ENCODE measurements at regions not wholly inside any gene's neighbourhood (a gene's known extent, or its start where the extent isn't known, plus 50 kb on each side); places are given as distances from the start of the nearest gene placed in this dataset.

GRCh38 chr2:216920937-216921456 is 61.1 kb upstream of the TNP1 start:
- no peak overlapping the region for H3K9ac ChIP-seq (ENCODE audit: insufficient read length)
- H3K27ac ChIP-seq = no peak overlapping the region
- no peak overlapping the region for H3K4me3 ChIP-seq
- no peaks in the 10 kb centered on the region for H3K36me3 ChIP-seq (ENCODE audit: insufficient read depth, low read length)
- no peak for DNase-seq (ENCODE audit: low read depth, low spot score)
- TF ChIP-seq EZH2 (IDR thresholded peaks at IDR 0.05) (no peak), FOXP2 (optimal IDR thresholded peaks at IDR 0.05; ENCODE audit: control extremely low read depth, extremely low read length, insufficient read depth) (no peak), POLR2AphosphoS5 (IDR thresholded peaks at IDR 0.05; ENCODE audit: borderline replicate concordance, low read depth, low read length) (no peak)
- no peaks in the 10 kb centered on the region for H3K9me3 ChIP-seq (ENCODE audit: low read depth, low read length)

DNA sequence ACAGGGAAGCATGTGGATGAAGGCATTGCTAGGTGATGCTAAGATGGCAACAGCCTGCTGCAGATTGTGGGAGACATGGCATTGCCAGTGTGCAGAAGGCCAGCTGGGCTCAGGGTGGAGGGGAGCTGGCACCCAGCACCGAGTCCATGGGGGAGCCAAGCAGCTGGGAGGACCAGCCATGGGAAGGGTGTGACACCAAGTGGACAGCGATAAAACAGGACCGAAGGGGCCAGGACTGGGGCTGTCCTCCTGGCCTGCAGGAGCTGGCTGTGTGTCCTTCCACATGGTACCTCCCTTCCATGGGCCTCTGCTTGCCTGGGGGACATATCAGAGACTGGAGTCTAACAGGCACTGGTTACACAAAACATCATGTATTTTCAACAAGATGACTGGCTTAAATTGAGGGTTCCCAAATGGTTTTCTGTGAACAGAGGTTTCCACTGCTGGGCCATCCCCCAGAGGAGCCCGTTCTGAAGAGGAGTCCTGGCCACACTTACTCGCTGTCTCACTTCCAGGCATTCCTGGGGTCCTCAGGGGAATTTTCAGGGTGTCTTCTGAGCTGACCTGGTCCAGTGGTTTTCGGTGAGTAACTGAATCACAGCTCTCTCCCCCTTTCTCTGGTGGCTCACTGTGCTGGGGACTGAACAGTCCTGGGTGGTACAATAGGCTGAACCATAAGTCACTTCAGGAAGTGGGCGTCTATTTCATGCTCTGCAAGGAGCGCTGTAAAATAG is 60.4 kb upstream of the TNP1 start:
- H3K9ac ChIP-seq (ENCODE audit: insufficient read length) = no peak overlapping the region
- no peak overlapping the region for H3K27ac ChIP-seq
- H3K9me3 ChIP-seq (ENCODE audit: low read depth, low read length) = no peaks in the 10 kb centered on the region
- no peak overlapping the region for H3K4me3 ChIP-seq
- H3K36me3 ChIP-seq (ENCODE audit: insufficient read depth, low read length) = no peaks in the 10 kb centered on the region
- no peak for DNase-seq (ENCODE audit: low read depth, low spot score)
- TF ChIP-seq FOXP2 (optimal IDR thresholded peaks at IDR 0.05; ENCODE audit: control extremely low read depth, extremely low read length, insufficient read depth) (no peak), POLR2AphosphoS5 (IDR thresholded peaks at IDR 0.05; ENCODE audit: borderline replicate concordance, low read depth, low read length) (no peak), EZH2 (IDR thresholded peaks at IDR 0.05) (no peak)

DNA sequence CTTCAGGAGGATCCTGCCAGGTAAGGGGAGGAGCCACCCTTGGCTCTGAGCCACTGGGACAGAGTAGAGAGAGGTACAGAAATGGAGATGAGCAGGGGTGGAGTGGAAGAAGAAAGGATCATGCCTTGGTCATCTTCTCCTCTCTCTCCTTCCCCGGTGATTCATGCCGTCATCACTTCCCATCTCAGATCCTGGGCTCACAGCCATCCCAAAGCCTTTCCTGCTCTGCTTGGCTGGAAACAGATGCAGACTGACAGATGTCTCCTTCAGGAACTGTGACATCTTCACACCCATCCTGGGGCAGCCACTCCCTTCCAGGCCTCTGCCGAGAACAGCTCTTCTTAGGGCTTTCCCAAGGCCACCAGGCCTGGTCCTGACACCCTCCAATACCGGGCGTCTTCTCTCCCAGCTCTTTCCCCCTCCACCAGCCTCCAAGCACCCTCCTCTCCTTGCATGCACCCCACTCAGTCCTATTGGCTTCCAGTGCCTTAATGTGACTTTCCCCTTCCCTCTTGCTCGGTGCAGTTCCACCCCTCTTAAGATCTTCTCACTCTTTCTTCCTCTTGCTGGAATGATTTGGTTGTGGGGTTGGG is 58.3 kb upstream of the TNP1 start:
- Histone ChIP-seq H3K4me3 (no peak overlapping the region), H3K9ac (ENCODE audit: insufficient read length) (no peak overlapping the region), H3K9me3 (ENCODE audit: low read depth, low read length) (no peaks in the 10 kb centered on the region), H3K27ac (no peak overlapping the region), H3K36me3 (ENCODE audit: insufficient read depth, low read length) (no peaks in the 10 kb centered on the region)
- TF ChIP-seq POLR2AphosphoS5 (IDR thresholded peaks at IDR 0.05; ENCODE audit: borderline replicate concordance, low read depth, low read length) (no peak), FOXP2 (optimal IDR thresholded peaks at IDR 0.05; ENCODE audit: control extremely low read depth, extremely low read length, insufficient read depth) (no peak), EZH2 (IDR thresholded peaks at IDR 0.05) (no peak)
- no peak for DNase-seq (ENCODE audit: low read depth, low spot score)

GRCh38 chr2:216916956-216917650 is 57.2 kb upstream of the TNP1 start:
- Histone ChIP-seq H3K4me3 (no peak overlapping the region), H3K27ac (no peak overlapping the region), H3K9ac (ENCODE audit: insufficient read length) (no peak overlapping the region), H3K36me3 (ENCODE audit: insufficient read depth, low read length) (no peaks in the 10 kb centered on the region), H3K9me3 (ENCODE audit: low read depth, low read length) (no peaks in the 10 kb centered on the region)
- TF ChIP-seq POLR2AphosphoS5 (IDR thresholded peaks at IDR 0.05; ENCODE audit: borderline replicate concordance, low read depth, low read length) (no peak), FOXP2 (optimal IDR thresholded peaks at IDR 0.05; ENCODE audit: control extremely low read depth, extremely low read length, insufficient read depth) (no peak), EZH2 (IDR thresholded peaks at IDR 0.05) (no peak)
- DNase-seq (ENCODE audit: low read depth, low spot score) = no peak

- DNase-seq (ENCODE audit: low read depth, low spot score) = no peak
- Histone ChIP-seq H3K9me3 (ENCODE audit: low read depth, low read length) (no peaks in the 10 kb centered on the region), H3K9ac (ENCODE audit: insufficient read length) (no peak overlapping the region), H3K36me3 (ENCODE audit: insufficient read depth, low read length) (no peaks in the 10 kb centered on the region), H3K4me3 (no peak overlapping the region), H3K27ac (no peak overlapping the region)
- TF ChIP-seq FOXP2 (optimal IDR thresholded peaks at IDR 0.05; ENCODE audit: control extremely low read depth, extremely low read length, insufficient read depth) (no peak), POLR2AphosphoS5 (IDR thresholded peaks at IDR 0.05; ENCODE audit: borderline replicate concordance, low read depth, low read length) (no peak), EZH2 (IDR thresholded peaks at IDR 0.05) (no peak)
These were observed 55.8 kb upstream of the TNP1 start for GRCh38 chr2:216915557-216916150.

- no peaks in the 10 kb centered on the region for H3K9me3 ChIP-seq (ENCODE audit: low read depth, low read length)
- H3K36me3 ChIP-seq (ENCODE audit: insufficient read depth, low read length) = no peaks in the 10 kb centered on the region
- H3K9ac ChIP-seq (ENCODE audit: insufficient read length) = no peak overlapping the region
- TF ChIP-seq FOXP2 (optimal IDR thresholded peaks at IDR 0.05; ENCODE audit: control extremely low read depth, extremely low read length, insufficient read depth) = no peak
- TF ChIP-seq POLR2AphosphoS5 (IDR thresholded peaks at IDR 0.05; ENCODE audit: borderline replicate concordance, low read depth, low read length) = no peak
- no peak for TF ChIP-seq EZH2 (IDR thresholded peaks at IDR 0.05)
- no peak overlapping the region for H3K4me3 ChIP-seq
- no peak overlapping the region for H3K27ac ChIP-seq
- no peak for DNase-seq (ENCODE audit: low read depth, low spot score)
These were observed 54.6 kb upstream of the TNP1 start for GRCh38 chr2:216914491-216914890.

- Histone ChIP-seq H3K36me3 (ENCODE audit: insufficient read depth, low read length) (no peaks in the 10 kb centered on the region), H3K9ac (ENCODE audit: insufficient read length) (no peak overlapping the region), H3K27ac (no peak overlapping the region), H3K9me3 (ENCODE audit: low read depth, low read length) (no peaks in the 10 kb centered on the region), H3K4me3 (no peak overlapping the region)
- TF ChIP-seq POLR2AphosphoS5 (IDR thresholded peaks at IDR 0.05; ENCODE audit: borderline replicate concordance, low read depth, low read length) = no peak
- TF ChIP-seq FOXP2 (optimal IDR thresholded peaks at IDR 0.05; ENCODE audit: control extremely low read depth, extremely low read length, insufficient read depth) = no peak
- no peak for TF ChIP-seq EZH2 (IDR thresholded peaks at IDR 0.05)
- no peak for DNase-seq (ENCODE audit: low read depth, low spot score)
These were observed 52.0 kb upstream of the TNP1 start for GRCh38 chr2:216911886-216912285.

GRCh38 chr2:216911008-216911407 is 51.1 kb upstream of the TNP1 start:
- H3K9me3 ChIP-seq (ENCODE audit: low read depth, low read length) = no peaks in the 10 kb centered on the region
- no peak overlapping the region for H3K27ac ChIP-seq
- H3K4me3 ChIP-seq = no peak overlapping the region
- no peak for TF ChIP-seq POLR2AphosphoS5 (IDR thresholded peaks at IDR 0.05; ENCODE audit: borderline replicate concordance, low read depth, low read length)
- TF ChIP-seq FOXP2 (optimal IDR thresholded peaks at IDR 0.05; ENCODE audit: control extremely low read depth, extremely low read length, insufficient read depth) = no peak
- no peaks in the 10 kb centered on the region for H3K36me3 ChIP-seq (ENCODE audit: insufficient read depth, low read length)
- no peak for DNase-seq (ENCODE audit: low read depth, low spot score)
- no peak overlapping the region for H3K9ac ChIP-seq (ENCODE audit: insufficient read length)

All from SK-N-MC (cell line).